ENCODE measurements at regions not wholly inside any gene's neighbourhood (a gene's known extent, or its start where the extent isn't known, plus 50 kb on each side); places are given as distances from the start of the nearest gene placed in this dataset.

GRCh38 chr15:69793781-69794451 is 303.8 kb downstream of the TLE3 start:
- 71% methylated on average over 7 of the region's 9 CpGs; no CpG with 5 or more reads in 1 of the 2 donors for WGBS, 2 donors (ENCODE audit: low coverage in 1 of 2)
- Histone ChIP-seq H3K27me3 (no peaks in the 10 kb centered on the region), H3K4me3 (no peak overlapping the region), H3K27ac (peak overlapping the region in 3 of 4 donors; percentile 22 to 80 (median 75)), H3K36me3 (no peaks in the 10 kb centered on the region), H3K9me3 (peaks cover 0 to 12% (median 0%) of the 10 kb centered on the region in 3 donors), H3K4me1 (peaks cover 0 to 30% (median 3%) of the 10 kb centered on the region in 3 donors)
- no peak for ATAC-seq
- no peak for TF ChIP-seq EP300 (IDR thresholded peaks at IDR 0.05)
- TF ChIP-seq CTCF (IDR thresholded peaks at IDR 0.05): no peak
- TF ChIP-seq POLR2A (IDR thresholded peaks at IDR 0.05): no peak
- peak; percentile 48 for TF ChIP-seq POLR2AphosphoS5 (IDR thresholded peaks at IDR 0.05)

- Histone ChIP-seq H3K27ac (peak overlapping the region; percentile 4 to 80 (median 77)), H3K4me1 (peaks cover 0 to 30% (median 3%) of the 10 kb centered on the region in 3 donors), H3K4me3 (no peak overlapping the region), H3K9me3 (peaks cover 0 to 12% (median 0%) of the 10 kb centered on the region in 3 donors), H3K36me3 (no peaks in the 10 kb centered on the region), H3K27me3 (no peaks in the 10 kb centered on the region)
- no peak for TF ChIP-seq POLR2A (IDR thresholded peaks at IDR 0.05)
- peak; percentile 63 for TF ChIP-seq POLR2AphosphoS5 (IDR thresholded peaks at IDR 0.05)
- ATAC-seq: peak; percentile 84
- WGBS, 2 donors (ENCODE audit: low coverage in 1 of 2): 22 to 28% methylated on average over 3 to 4 of the region's 11 CpGs
Measured at GRCh38 chr15:69794645-69795469, 302.9 kb downstream of the TLE3 start.

- Histone ChIP-seq H3K4me1 (peaks cover 0 to 30% (median 3%) of the 10 kb centered on the region in 3 donors), H3K36me3 (no peaks in the 10 kb centered on the region), H3K27ac (peak overlapping the region; percentile 4 to 80 (median 50)), H3K9me3 (peaks cover 0 to 12% (median 0%) of the 10 kb centered on the region in 3 donors), H3K4me3 (no peak overlapping the region), H3K27me3 (no peaks in the 10 kb centered on the region)
- ATAC-seq: no peak
- WGBS, 2 donors (ENCODE audit: low coverage in 1 of 2): 65 to 81% methylated on average over 3 to 4 of the region's 6 CpGs
- TF ChIP-seq POLR2AphosphoS5 (IDR thresholded peaks at IDR 0.05) (no peak), POLR2A (IDR thresholded peaks at IDR 0.05) (no peak), EP300 (IDR thresholded peaks at IDR 0.05) (no peak), CTCF (IDR thresholded peaks at IDR 0.05) (no peak)
Measured at GRCh38 chr15:69795601-69796000, 302.1 kb downstream of the TLE3 start.

DNA sequence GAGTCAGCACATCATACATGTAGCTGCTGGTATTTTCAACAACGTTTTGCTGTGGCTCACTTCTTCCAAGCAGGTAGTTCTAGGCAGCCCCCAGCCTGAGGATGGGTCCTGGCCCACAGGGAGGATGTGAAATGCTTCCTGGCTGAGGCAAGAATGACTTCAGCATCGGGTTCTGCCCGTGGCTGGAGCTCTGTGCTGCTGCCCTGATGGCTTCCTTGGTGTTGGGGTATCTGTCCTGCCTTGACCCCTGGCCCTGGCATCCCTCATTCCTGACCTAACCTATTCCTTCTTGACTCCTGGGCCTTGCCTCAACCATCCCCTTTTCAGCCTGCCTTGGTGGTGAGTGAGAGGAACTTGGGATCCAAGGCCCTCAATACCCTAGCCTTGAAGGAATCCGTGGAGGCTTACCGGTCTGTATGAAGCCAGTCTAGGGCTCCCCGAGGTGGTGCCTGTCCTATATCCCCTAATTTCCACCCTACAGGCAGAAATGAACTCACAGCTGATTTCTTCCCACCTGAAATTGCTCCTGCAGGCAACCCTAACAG is 300.6 kb downstream of the TLE3 start:
- Histone ChIP-seq H3K9me3 (no peaks in the 10 kb centered on the region), H3K27me3 (no peaks in the 10 kb centered on the region), H3K27ac (no peak overlapping the region), H3K4me1 (peaks cover 0 to 30% (median 3%) of the 10 kb centered on the region in 3 donors), H3K4me3 (no peak overlapping the region), H3K36me3 (no peaks in the 10 kb centered on the region)
- no peak for ATAC-seq
- no peak for TF ChIP-seq EP300 (IDR thresholded peaks at IDR 0.05)
- TF ChIP-seq POLR2A (IDR thresholded peaks at IDR 0.05): no peak
- WGBS, 2 donors (ENCODE audit: low coverage in 1 of 2): 56 to 71% methylated on average over 6 of the region's 6 CpGs

GRCh38 chr15:69797615-69798014 is 300.1 kb downstream of the TLE3 start:
- Histone ChIP-seq H3K27me3 (no peaks in the 10 kb centered on the region), H3K9me3 (no peaks in the 10 kb centered on the region), H3K4me1 (peaks cover 0 to 30% (median 3%) of the 10 kb centered on the region in 3 donors), H3K4me3 (no peak overlapping the region), H3K27ac (no peak overlapping the region), H3K36me3 (no peaks in the 10 kb centered on the region)
- WGBS, 2 donors (ENCODE audit: low coverage in 1 of 2): 94 to 100% methylated on average over 1 to 2 of the region's 3 CpGs
- TF ChIP-seq CTCF (IDR thresholded peaks at IDR 0.05): no peak
- no peak for TF ChIP-seq POLR2AphosphoS5 (IDR thresholded peaks at IDR 0.05)
- no peak for TF ChIP-seq EP300 (IDR thresholded peaks at IDR 0.05)
- ATAC-seq: no peak

Measured in gastroesophageal sphincter (tissue), 4 donors.